Neural progenitor cell (in vitro differentiated cells): ENCODE measurements at regions not wholly inside any gene's neighbourhood (a gene's known extent, or its start where the extent isn't known, plus 50 kb on each side); places are given as distances from the start of the nearest gene placed in this dataset.

Experiments used
- DNase-seq: peaks from one replicate; pipeline ENCODE4 v3.0.0-alpha.2; 2016; ENCODE audit warnings: low spot score
- H2AFZ ChIP-seq: fragments of 200-600 bp; sonication (generic); replicated peaks from 2 replicates; pipeline ENCODE4 v1.6.1; 2016; ENCODE audit warnings: antibody characterized with exemption
- H3F3A ChIP-seq: fragments of 200-600 bp; sonication (generic); 2 replicates; pipeline ENCODE4 v1.6.1; 2016; ENCODE audit warnings: antibody characterized with exemption, low read depth
- H3K27ac ChIP-seq: fragments of 200-600 bp; sonication (generic); 2 replicates; pipeline ENCODE4 v1.5.1; 2016; ENCODE audit warnings: mild to moderate bottlenecking
- H3K27me3 ChIP-seq: fragments of 200-600 bp; sonication (generic); 2 replicates; pipeline ENCODE4 v1.6.1; 2016; ENCODE audit warnings: mild to moderate bottlenecking, moderate library complexity
- H3K36me3 ChIP-seq: fragments of 200-600 bp; sonication (generic); 2 replicates; pipeline ENCODE4 v1.5.1; 2016
- H3K4me1 ChIP-seq: fragments of 200-600 bp; sonication (generic); 2 replicates; pipeline ENCODE4 v1.6.1; 2016; ENCODE audit warnings: mixed run types
- H3K4me2 ChIP-seq: fragments of 200-600 bp; sonication (generic); 2 replicates; pipeline ENCODE4 v1.6.1; 2016
- H3K4me3 ChIP-seq: fragments of 200-600 bp; sonication (generic); 2 replicates; pipeline ENCODE4 v1.5.1; 2016
- H3K79me2 ChIP-seq: fragments of 200-600 bp; sonication (generic); 2 replicates; pipeline ENCODE4 v1.6.1; 2016; ENCODE audit warnings: low read depth
- H3K9ac ChIP-seq: fragments of 200-600 bp; sonication (generic); 2 replicates; pipeline ENCODE4 v1.6.1; 2016
- H3K9me3 ChIP-seq: fragments of 200-600 bp; sonication (generic); 2 replicates; pipeline ENCODE4 v1.5.1; 2016; ENCODE audit warnings: low read depth
- H4K20me1 ChIP-seq: fragments of 200-600 bp; sonication (generic); 2 replicates; pipeline ENCODE4 v1.6.1; 2016; ENCODE audit warnings: low read depth
- H3K27ac Mint-ChIP-seq: 3 replicates; pipeline ENCODE4 v1.8.0; 2021; ENCODE audit warnings: mixed read lengths
- H3K27me3 Mint-ChIP-seq: 2 replicates; pipeline ENCODE4 v1.8.0; 2022; ENCODE audit warnings: low read depth, mild to moderate bottlenecking, inconsistent platforms, moderate library complexity, mixed read lengths; ENCODE audit not compliant: insufficient read depth
- H3K36me3 Mint-ChIP-seq: 3 replicates; pipeline ENCODE4 v1.8.0; 2021; ENCODE audit warnings: mixed read lengths
- H3K4me1 Mint-ChIP-seq: 3 replicates; pipeline ENCODE4 v1.8.0; 2021; ENCODE audit warnings: mixed read lengths
- H3K4me3 Mint-ChIP-seq: 3 replicates; pipeline ENCODE4 v1.8.0; 2021; ENCODE audit warnings: mild to moderate bottlenecking, moderate library complexity, mixed read lengths
- H3K9me3 Mint-ChIP-seq: 3 replicates; pipeline ENCODE4 v1.8.0; 2020; ENCODE audit warnings: mixed read lengths
- EZH2 ChIP-seq: fragments of 200-600 bp; sonication (generic); IDR thresholded peaks from 2 replicates; pipeline ENCODE4 v1.6.1; 2017; ENCODE audit warnings: antibody characterized with exemption, mild to moderate bottlenecking, moderate library complexity
- EZH2phosphoT487 ChIP-seq: fragments of 200-600 bp; sonication (generic); IDR thresholded peaks from 2 replicates; pipeline ENCODE4 v1.6.1; 2017; ENCODE audit warnings: antibody characterized with exemption
- TF ChIP-seq, protein P1 (sequence below): fragments of 200-600 bp; sonication (generic); IDR thresholded peaks from 2 replicates; pipeline ENCODE4 v1.5.1; 2017; ENCODE audit warnings: antibody characterized with exemption, mild to moderate bottlenecking

DNA sequence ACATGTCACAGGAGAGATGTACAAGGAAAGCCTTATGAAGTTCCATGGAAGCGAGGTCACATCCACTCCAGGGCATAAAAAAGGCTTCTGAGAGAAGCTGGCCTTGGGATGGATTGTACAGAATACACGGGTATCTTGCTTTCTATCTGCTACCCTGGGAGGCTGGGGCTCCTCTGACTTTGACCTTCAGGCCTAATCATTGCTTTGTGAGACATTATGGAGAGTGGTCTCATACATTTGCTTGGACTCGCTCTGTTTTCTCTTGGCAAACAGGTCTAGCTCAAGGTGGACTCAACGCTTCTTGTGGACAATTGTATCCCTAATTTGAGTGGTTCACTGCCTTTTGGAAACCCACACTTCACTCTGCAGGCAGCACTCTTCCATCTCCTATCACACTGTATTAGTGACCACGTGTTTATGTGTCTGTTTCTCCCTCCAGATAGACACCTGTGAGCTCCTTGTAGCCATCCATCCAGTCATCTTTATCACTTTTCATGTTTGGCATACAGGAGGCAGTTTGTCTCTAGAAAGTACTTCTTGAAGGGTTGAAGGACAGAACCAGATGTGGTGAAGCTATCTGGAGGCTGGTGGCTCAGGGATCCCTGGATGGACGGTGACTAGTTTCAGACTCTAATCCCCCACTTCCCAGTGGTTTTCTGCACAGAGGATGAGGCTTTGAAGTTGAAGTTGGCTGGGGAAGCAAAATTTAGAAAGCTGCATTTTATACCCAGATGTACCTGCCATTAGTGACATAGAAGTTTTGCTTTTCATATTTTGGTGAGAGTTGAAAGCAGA lies 267.8 kb downstream of the CYRIA start:
- Histone ChIP-seq H3F3A (peaks cover 5% of the 10 kb centered on the region), H3K4me1 (peaks cover 14% of the 10 kb centered on the region), H3K79me2 (no peaks in the 10 kb centered on the region), H3K4me2 (no peak overlapping the region), H3K27ac (no peak overlapping the region), H4K20me1 (no peaks in the 10 kb centered on the region), H2AFZ (no peak overlapping the region), H3K9ac (no peak overlapping the region), H3K4me3 (no peak overlapping the region), H3K36me3 (no peaks in the 10 kb centered on the region), H3K27me3 (no peaks in the 10 kb centered on the region), H3K9me3 (no peaks in the 10 kb centered on the region)
- H3K4me3 Mint-ChIP-seq, result no peak overlapping the region
- no peak overlapping the region for H3K27ac Mint-ChIP-seq
- no peak for DNase-seq
- H3K36me3 Mint-ChIP-seq, result no peaks in the 10 kb centered on the region
- H3K9me3 Mint-ChIP-seq, result no peaks in the 10 kb centered on the region
- peaks cover 2% of the 10 kb centered on the region for H3K27me3 Mint-ChIP-seq
- TF ChIP-seq, protein P1, sequence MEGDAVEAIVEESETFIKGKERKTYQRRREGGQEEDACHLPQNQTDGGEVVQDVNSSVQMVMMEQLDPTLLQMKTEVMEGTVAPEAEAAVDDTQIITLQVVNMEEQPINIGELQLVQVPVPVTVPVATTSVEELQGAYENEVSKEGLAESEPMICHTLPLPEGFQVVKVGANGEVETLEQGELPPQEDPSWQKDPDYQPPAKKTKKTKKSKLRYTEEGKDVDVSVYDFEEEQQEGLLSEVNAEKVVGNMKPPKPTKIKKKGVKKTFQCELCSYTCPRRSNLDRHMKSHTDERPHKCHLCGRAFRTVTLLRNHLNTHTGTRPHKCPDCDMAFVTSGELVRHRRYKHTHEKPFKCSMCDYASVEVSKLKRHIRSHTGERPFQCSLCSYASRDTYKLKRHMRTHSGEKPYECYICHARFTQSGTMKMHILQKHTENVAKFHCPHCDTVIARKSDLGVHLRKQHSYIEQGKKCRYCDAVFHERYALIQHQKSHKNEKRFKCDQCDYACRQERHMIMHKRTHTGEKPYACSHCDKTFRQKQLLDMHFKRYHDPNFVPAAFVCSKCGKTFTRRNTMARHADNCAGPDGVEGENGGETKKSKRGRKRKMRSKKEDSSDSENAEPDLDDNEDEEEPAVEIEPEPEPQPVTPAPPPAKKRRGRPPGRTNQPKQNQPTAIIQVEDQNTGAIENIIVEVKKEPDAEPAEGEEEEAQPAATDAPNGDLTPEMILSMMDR, result no peak
- no peak for TF ChIP-seq EZH2phosphoT487
- TF ChIP-seq EZH2, result no peak
- peaks cover 10% of the 10 kb centered on the region for H3K4me1 Mint-ChIP-seq

- H3K9ac ChIP-seq, result no peak overlapping the region
- H3K4me2 ChIP-seq, result no peak overlapping the region
- H3K4me3 Mint-ChIP-seq, result no peak overlapping the region
- peaks cover 16% of the 10 kb centered on the region for H3K4me1 ChIP-seq
- H3K9me3 ChIP-seq, result no peaks in the 10 kb centered on the region
- no peak overlapping the region for H3K4me3 ChIP-seq
- no peak overlapping the region for H3K27ac Mint-ChIP-seq
- no peaks in the 10 kb centered on the region for H3K27me3 ChIP-seq
- TF ChIP-seq EZH2phosphoT487, result no peak
- TF ChIP-seq, protein P1, result no peak
- TF ChIP-seq EZH2, result no peak
- H3K36me3 ChIP-seq, result no peaks in the 10 kb centered on the region
- no peak overlapping the region for H3K27ac ChIP-seq
- no peaks in the 10 kb centered on the region for H3K36me3 Mint-ChIP-seq
- no peaks in the 10 kb centered on the region for H4K20me1 ChIP-seq
- no peaks in the 10 kb centered on the region for H3K9me3 Mint-ChIP-seq
- H3K79me2 ChIP-seq, result no peaks in the 10 kb centered on the region
- peaks cover 5% of the 10 kb centered on the region for H3F3A ChIP-seq
- H3K27me3 Mint-ChIP-seq, result peaks cover 4% of the 10 kb centered on the region
- peaks cover 16% of the 10 kb centered on the region for H3K4me1 Mint-ChIP-seq
- DNase-seq, result no peak
- no peak overlapping the region for H2AFZ ChIP-seq
Observed at GRCh38 chr2:16396986-16397385, 268.6 kb downstream of the CYRIA start.

- Histone ChIP-seq H2AFZ (no peak overlapping the region), H3K4me2 (no peak overlapping the region), H3K4me3 (no peak overlapping the region), H3K36me3 (no peaks in the 10 kb centered on the region), H3K27ac (no peak overlapping the region), H4K20me1 (no peaks in the 10 kb centered on the region), H3K27me3 (no peaks in the 10 kb centered on the region), H3K4me1 (peaks cover 16% of the 10 kb centered on the region), H3K9me3 (no peaks in the 10 kb centered on the region), H3K79me2 (no peaks in the 10 kb centered on the region), H3K9ac (no peak overlapping the region), H3F3A (peaks cover 5% of the 10 kb centered on the region)
- no peaks in the 10 kb centered on the region for H3K9me3 Mint-ChIP-seq
- H3K27me3 Mint-ChIP-seq, result peaks cover 3% of the 10 kb centered on the region
- no peaks in the 10 kb centered on the region for H3K36me3 Mint-ChIP-seq
- H3K4me3 Mint-ChIP-seq, result no peak overlapping the region
- peaks cover 19% of the 10 kb centered on the region for H3K4me1 Mint-ChIP-seq
- H3K27ac Mint-ChIP-seq, result no peak overlapping the region
- no peak for TF ChIP-seq EZH2
- TF ChIP-seq, protein P1, result no peak
- TF ChIP-seq EZH2phosphoT487, result no peak
- DNase-seq, result no peak
Observed at GRCh38 chr2:16396171-16396570, 269.5 kb downstream of the CYRIA start.
